ENCODE measurements at regions not wholly inside any gene's neighbourhood (a gene's known extent, or its start where the extent isn't known, plus 50 kb on each side); places are given as distances from the start of the nearest gene placed in this dataset.

GRCh38 chr11:33944693-33945424 lies 53.0 kb upstream of the LMO2 start:
- H3K27ac ChIP-seq (ENCODE audit: low read depth, low read length): no peak overlapping the region
- no peaks in the 10 kb centered on the region for H3K36me3 ChIP-seq (ENCODE audit: insufficient read depth, low read length)
- no peak overlapping the region for H3K9ac ChIP-seq (ENCODE audit: low read length)
- no peak overlapping the region for H3K4me3 ChIP-seq (ENCODE audit: low read depth in 1 of 2, low read length in 2 of 2)
- no peaks in the 10 kb centered on the region for H3K27me3 ChIP-seq (ENCODE audit: control insufficient read depth in 1 of 2, insufficient read depth in 2 of 2, low read length in 2 of 2)
- no peaks in the 10 kb centered on the region for H3K4me1 ChIP-seq (ENCODE audit: insufficient read depth, low read length)
- no peaks in the 10 kb centered on the region for H3K9me3 ChIP-seq (ENCODE audit: low read length)

- no peaks in the 10 kb centered on the region for H3K36me3 ChIP-seq (ENCODE audit: insufficient read depth, low read length)
- no peak overlapping the region for H3K9ac ChIP-seq (ENCODE audit: low read length)
- H3K27ac ChIP-seq (ENCODE audit: low read depth, low read length): no peak overlapping the region
These were observed 52.4 kb upstream of the LMO2 start for GRCh38 chr11:33944345-33944692.

GRCh38 chr11:33942954-33943353 lies 51.1 kb upstream of the LMO2 start:
- no peaks in the 10 kb centered on the region for H3K9me3 ChIP-seq (ENCODE audit: low read length)
- no peak overlapping the region for H3K9ac ChIP-seq (ENCODE audit: low read length)
- no peak overlapping the region for H3K27ac ChIP-seq (ENCODE audit: low read depth, low read length)
- no peaks in the 10 kb centered on the region for H3K27me3 ChIP-seq (ENCODE audit: control insufficient read depth in 1 of 2, insufficient read depth in 2 of 2, low read length in 2 of 2)
- H3K4me1 ChIP-seq (ENCODE audit: insufficient read depth, low read length): no peaks in the 10 kb centered on the region
- H3K4me3 ChIP-seq (ENCODE audit: low read depth in 1 of 2, low read length in 2 of 2): no peak overlapping the region
- no peaks in the 10 kb centered on the region for H3K36me3 ChIP-seq (ENCODE audit: insufficient read depth, low read length)

More at GRCh38 chr11:33944345-33944692, 52.4 kb upstream of the LMO2 start:
- Histone ChIP-seq H3K4me3 (ENCODE audit: low read depth in 1 of 2, low read length in 2 of 2) (no peak overlapping the region), H3K4me1 (ENCODE audit: insufficient read depth, low read length) (no peaks in the 10 kb centered on the region), H3K9me3 (ENCODE audit: low read length) (no peaks in the 10 kb centered on the region), H3K27me3 (ENCODE audit: control insufficient read depth in 1 of 2, insufficient read depth in 2 of 2, low read length in 2 of 2) (no peaks in the 10 kb centered on the region)

GRCh38 chr11:33941637-33942160 lies 49.8 kb upstream of the LMO2 start:
- Histone ChIP-seq H3K9me3 (ENCODE audit: low read length) (no peaks in the 10 kb centered on the region), H3K27me3 (ENCODE audit: control insufficient read depth in 1 of 2, insufficient read depth in 2 of 2, low read length in 2 of 2) (no peaks in the 10 kb centered on the region), H3K4me3 (ENCODE audit: low read depth in 1 of 2, low read length in 2 of 2) (no peak overlapping the region), H3K4me1 (ENCODE audit: insufficient read depth, low read length) (peaks cover 4% of the 10 kb centered on the region), H3K9ac (ENCODE audit: low read length) (no peak overlapping the region), H3K27ac (ENCODE audit: low read depth, low read length) (no peak overlapping the region), H3K36me3 (ENCODE audit: insufficient read depth, low read length) (no peaks in the 10 kb centered on the region)
